ENCODE measurements at regions not wholly inside any gene's neighbourhood (a gene's known extent, or its start where the extent isn't known, plus 50 kb on each side); places are given as distances from the start of the nearest gene placed in this dataset.

GRCh38 chr1:208298593-208299269 lies 54.5 kb upstream of the PLXNA2 start:
- DNase-seq (ENCODE audit: low read depth in 2 of 2), result no peak

GRCh38 chr1:208300084-208300770 lies 56.0 kb upstream of the PLXNA2 start:
- no peak for DNase-seq (ENCODE audit: low read depth in 2 of 2)

DNA sequence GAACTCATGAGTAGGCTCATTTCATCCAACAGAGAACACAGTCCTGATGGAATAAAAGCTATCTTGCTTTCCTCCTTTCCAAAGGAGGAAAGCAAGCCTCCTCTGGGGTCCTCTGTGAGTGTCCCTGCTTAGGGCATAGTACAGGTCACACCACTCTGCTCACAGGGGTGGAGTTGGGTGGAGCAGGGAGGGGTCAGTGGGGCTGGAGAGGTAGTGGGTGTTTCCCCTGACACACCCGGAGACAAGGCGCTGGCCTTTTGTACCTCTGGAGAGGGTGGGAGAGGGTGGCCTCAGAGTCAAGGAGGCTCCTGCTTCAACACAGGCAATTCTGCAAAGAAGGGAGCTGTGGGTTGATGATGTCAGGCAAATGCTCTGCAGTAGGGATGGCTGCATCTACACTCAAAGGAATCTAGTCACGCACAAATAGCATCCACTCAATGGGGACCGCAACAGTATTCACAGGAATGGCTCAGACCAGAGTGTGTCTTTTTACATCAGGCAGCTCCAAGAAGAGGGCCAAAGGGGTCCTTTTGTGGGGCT lies 58.6 kb upstream of the PLXNA2 start:
- no peak for DNase-seq (ENCODE audit: low read depth in 2 of 2)

DNA sequence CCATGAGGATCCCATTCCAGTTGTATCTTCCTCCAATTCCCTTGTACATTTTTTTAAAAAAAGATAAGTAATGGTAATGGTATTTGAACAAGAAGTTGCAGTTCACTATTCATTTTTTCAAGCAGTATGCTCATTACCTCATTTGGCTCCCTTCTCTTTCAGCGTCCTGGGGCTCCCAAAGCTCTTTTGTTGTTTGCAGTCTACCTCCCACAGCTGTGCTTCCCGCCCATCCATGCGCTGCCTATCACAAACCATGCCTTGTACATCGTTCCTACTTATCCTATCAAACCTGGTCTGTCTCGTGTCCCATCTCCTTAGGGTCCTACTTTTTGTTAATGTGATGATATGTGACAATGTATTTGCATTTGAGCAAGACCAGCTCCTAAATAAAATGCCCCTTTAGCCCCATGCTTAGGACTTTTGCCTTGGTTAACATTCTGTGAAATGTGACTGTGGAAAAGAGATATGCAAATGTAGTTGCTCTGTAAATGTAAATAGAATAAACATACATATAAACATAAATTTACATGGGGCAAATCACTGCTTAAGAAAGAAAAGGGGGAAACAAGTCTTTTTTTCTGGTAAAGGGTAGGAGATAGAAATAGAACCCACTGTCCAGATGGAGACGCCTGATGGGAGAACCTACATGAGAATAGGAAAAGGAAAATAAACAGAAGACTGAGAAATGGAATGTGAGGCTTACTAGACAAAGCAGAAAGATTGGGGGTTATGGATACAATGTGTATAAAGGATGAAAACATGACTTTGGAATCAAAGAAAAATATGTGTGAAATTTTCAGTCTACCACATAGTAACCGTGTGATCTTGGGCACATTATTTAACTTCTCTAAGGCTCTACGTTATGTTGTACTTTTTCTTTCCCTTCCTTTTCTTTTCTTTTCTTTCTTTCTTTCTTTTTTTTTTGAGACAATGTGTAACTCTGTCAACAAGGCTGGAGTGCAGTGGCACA lies 59.8 kb upstream of the PLXNA2 start:
- DNase-seq (ENCODE audit: low read depth in 2 of 2), result no peak

- no peak for DNase-seq (ENCODE audit: low read depth in 2 of 2)
These were observed 64.0 kb upstream of the PLXNA2 start for GRCh38 chr1:208308221-208308620.

- no peak for DNase-seq (ENCODE audit: low read depth in 2 of 2)
These were observed 65.6 kb upstream of the PLXNA2 start for GRCh38 chr1:208309771-208310170.

GRCh38 chr1:208312706-208313105 lies 68.5 kb upstream of the PLXNA2 start:
- no peak for DNase-seq (ENCODE audit: low read depth in 2 of 2)

GRCh38 chr1:208314431-208314830 lies 70.2 kb upstream of the PLXNA2 start:
- no peak for DNase-seq (ENCODE audit: low read depth in 2 of 2)

DNA sequence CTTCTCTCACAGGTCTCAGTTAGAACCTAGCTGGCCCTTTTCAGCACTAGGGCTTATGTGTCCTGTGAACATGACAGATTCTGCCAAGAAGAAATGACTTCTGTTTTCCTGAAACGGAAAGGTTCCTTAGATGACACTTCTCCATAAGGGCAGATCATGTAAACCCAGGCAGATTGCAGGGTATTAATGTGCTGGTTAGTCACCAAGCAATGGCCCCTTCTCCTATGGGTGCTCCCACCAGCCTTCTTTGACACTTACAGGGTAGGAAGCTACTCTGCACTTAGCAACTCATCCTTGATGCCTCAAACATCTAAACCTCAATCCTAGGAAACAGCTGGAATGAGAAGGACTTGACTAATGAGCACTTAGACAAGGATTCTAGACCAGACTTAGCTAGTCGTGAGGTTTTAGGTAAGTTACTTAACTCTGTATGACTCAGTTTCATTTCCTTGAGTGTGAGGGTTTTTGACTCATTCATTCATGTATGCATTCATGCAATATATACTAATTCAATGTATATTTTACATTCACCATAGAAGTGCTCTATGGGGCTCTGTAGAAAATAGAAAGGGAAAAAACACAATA lies 74.1 kb upstream of the PLXNA2 start:
- DNase-seq (ENCODE audit: low read depth in 2 of 2), result no peak

DNA sequence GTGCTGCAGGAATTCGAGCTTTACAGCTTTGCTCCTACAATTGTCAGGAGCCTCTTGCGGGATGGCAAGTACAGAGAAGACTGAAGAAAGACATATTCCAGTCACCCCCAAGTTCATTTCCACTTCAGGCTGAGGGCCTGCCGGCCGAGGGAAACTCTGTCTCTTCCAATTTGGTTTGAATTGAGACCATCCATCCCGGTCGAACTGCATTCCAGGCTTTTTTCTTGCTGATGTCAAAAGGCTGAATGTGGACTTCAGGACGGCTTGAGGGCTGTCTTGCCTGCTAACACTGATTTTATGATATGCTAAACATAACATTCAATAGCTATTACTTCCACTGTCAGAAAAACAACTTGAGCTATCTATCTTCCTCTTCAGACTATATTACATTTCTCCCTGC lies 79.8 kb upstream of the PLXNA2 start:
- DNase-seq (ENCODE audit: low read depth in 2 of 2), result no peak

DNA sequence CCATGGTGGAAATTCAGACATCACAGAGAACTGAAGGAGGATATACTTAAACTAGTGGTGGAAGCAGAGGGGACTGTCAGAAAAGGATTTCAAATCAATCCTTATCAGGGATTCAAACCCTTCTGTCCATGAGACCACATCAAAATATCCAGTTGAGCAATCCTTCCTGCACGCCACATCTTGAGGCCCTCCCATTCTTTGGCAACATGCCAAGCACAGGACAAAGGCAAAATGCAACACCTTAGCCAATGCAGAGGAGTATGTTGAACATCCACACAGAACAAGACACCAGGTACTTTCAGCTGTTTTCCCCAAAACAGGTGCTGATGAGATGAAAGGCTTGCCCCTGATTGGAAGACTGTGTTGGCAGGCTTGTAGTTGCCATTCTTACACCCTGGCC lies 81.8 kb upstream of the PLXNA2 start:
- DNase-seq (ENCODE audit: low read depth in 2 of 2), result no peak

- DNase-seq (ENCODE audit: low read depth in 2 of 2), result no peak
These were observed 85.1 kb upstream of the PLXNA2 start for GRCh38 chr1:208329300-208329699.

GRCh38 chr1:208332036-208332773 lies 88.0 kb upstream of the PLXNA2 start:
- DNase-seq (ENCODE audit: low read depth in 2 of 2), result no peak

DNA sequence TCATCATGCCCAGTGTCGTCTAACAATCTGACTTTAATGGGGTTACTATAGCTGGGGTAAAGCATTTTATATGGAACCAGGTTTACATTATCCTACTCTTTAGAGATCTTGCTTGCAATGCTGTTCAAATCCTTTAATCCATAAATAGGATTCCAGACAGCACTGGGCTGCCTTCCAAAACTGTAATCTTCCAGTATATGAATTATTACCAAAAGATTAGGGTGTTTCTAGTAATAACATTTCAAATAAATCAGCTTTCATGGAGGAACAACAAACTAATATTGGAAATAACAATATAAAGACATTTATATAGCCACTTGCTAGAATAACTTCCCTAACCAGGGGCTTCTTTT lies 88.6 kb upstream of the PLXNA2 start:
- no peak for DNase-seq (ENCODE audit: low read depth in 2 of 2)

DNA sequence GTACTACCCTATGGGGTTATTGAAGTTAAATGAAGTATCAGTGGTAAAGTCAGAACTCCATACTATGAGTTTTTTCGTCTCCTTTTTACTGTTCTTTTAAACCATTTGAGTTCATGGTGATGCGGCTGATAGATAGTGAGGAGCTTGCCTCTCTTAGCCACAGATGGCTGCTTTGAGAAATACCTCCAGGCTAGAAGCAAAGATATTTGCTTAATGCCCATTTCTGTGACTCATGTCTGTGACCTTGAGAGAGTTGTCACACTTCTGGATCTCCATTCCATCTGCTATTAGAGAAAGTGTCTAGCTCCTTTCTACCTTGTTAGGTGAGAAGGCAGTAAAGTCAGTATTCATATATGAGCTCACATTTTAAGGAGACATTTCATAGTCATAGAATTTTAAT lies 89.5 kb upstream of the PLXNA2 start:
- no peak for DNase-seq (ENCODE audit: low read depth in 2 of 2)

DNA sequence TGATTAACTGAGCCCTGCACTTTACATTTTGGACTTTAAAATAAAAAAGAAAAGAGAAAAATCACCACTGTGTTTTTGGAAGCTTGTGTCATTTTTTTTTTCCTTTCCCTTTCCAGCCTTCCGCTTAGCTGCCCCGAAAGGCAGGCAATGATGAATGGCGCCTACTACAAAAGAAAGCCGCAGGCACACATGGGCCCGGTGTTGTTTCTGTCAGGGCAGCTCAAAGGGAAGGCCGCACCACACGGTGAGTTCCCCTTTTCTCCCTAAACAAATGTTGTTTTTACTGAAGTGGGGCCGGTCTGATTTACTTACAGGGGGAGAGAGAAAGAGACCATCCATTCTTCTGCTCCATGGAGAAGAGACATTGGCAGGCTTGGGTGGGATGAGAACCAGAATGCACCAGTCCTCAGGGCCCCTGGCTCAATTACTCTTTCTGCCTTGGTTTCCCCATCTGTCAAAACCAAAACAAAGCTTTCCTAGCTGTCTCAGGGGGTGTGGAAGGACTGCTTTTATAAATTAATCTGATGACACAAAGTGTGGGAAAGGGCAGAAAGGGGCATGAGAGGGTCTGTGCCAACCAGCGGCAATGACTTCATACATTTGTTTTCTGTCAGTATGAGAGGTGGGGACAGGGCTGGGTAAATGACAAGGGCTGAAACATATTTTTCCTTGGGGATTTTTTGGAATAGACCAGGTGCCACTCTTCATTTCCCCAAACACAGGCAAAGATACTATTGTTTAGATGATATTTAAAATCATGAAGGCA lies 91.4 kb upstream of the PLXNA2 start:
- no peak for DNase-seq (ENCODE audit: low read depth in 2 of 2)

GRCh38 chr1:208336137-208336518 lies 91.9 kb upstream of the PLXNA2 start:
- DNase-seq (ENCODE audit: low read depth in 2 of 2), result no peak

- no peak for DNase-seq (ENCODE audit: low read depth in 2 of 2)
These were observed 95.7 kb upstream of the PLXNA2 start for GRCh38 chr1:208339911-208340310.

- no peak for DNase-seq (ENCODE audit: low read depth in 2 of 2)
These were observed 99.0 kb upstream of the PLXNA2 start for GRCh38 chr1:208343226-208343625.

GRCh38 chr1:208344202-208344857 lies 100.1 kb upstream of the PLXNA2 start:
- DNase-seq (ENCODE audit: low read depth in 2 of 2), result no peak

Measured in stimulated activated CD8-positive, alpha-beta memory T cell treated with anti-CD3 and anti-CD28 coated beads, Interleukin-2, amount 100 ng/mL, for 48 hours (primary cell).